Gastroesophageal sphincter (tissue), 4 donors: ENCODE measurements at regions not wholly inside any gene's neighbourhood (a gene's known extent, or its start where the extent isn't known, plus 50 kb on each side); places are given as distances from the start of the nearest gene placed in this dataset.

Experiments
- ATAC-seq: fragments of 150-250 bp; one replicate; pipeline ENCODE4 v1.9.1; 2016; ENCODE audit warnings: mild to moderate bottlenecking, moderate library complexity
- H3K27ac ChIP-seq, 4 donors: fragments of 200-600 bp; sonication (generic) in 3 of 4; 1 replicate in 3 of 4; 2 replicates in 1 of 4; pipeline ENCODE4 v1.5.1; 2016 to 2019
- H3K27me3 ChIP-seq: fragments of 200-600 bp; sonication (generic); one replicate; pipeline ENCODE4 v1.5.1; 2019
- H3K36me3 ChIP-seq, 2 donors: fragments of 200-600 bp; sonication (generic); one replicate each; pipeline ENCODE4 v1.5.1; 2019; ENCODE audit warnings: control low read depth in 1 of 2
- H3K4me1 ChIP-seq, 3 donors: fragments of 200-600 bp; sonication (generic); 1 replicate in 2 of 3; 2 replicates in 1 of 3; pipeline ENCODE4 v1.5.1; 2016 to 2019; ENCODE audit warnings: control low read depth in 2 of 3
- H3K4me3 ChIP-seq, 2 donors: fragments of 200-600 bp; sonication (generic); one replicate each; pipeline ENCODE4 v1.5.1; 2019; ENCODE audit warnings: mild to moderate bottlenecking in 1 of 2, moderate library complexity in 1 of 2
- H3K9me3 ChIP-seq, 3 donors: fragments of 200-600 bp; sonication (generic); one replicate each; pipeline ENCODE4 v1.5.1; 2017 to 2019; ENCODE audit warnings: control low read depth in 2 of 3
- EP300 ChIP-seq: sonication (generic); formaldehyde crosslinking; IDR thresholded peaks from one replicate; pipeline ENCODE4 v1.6.1; 2017; ENCODE audit warnings: antibody characterized with exemption, mild to moderate bottlenecking
- POLR2A ChIP-seq, 2 donors: fragments of 450-650 bp; IDR thresholded peaks; one replicate each; pipeline ENCODE4 v1.6.1; 2017; ENCODE audit warnings: antibody characterized with exemption in 2 of 2, mild to moderate bottlenecking in 2 of 2, moderate library complexity in 1 of 2
- POLR2AphosphoS5 ChIP-seq: sonication (generic); formaldehyde crosslinking; IDR thresholded peaks from one replicate; pipeline ENCODE4 v1.6.1; 2017; ENCODE audit warnings: antibody characterized with exemption
- WGBS, 2 donors: methylation state at CpG; one replicate each; pipeline ENCODE4 v1.1.5; 2018; ENCODE audit warnings: low coverage in 1 of 2; 5-methylcytosine and 5-hydroxymethylcytosine counted together
- TF ChIP-seq, protein P1 (sequence below), 4 experiments: fragments of 200-600 bp in 2 of 4; fragments of 450-650 bp in 2 of 4; sonication (generic) in 1 of 4; IDR thresholded peaks; one replicate each; pipeline ENCODE4 v1.5.1; 2017 to 2019; ENCODE audit warnings: antibody characterized with exemption in 4 of 4, mild to moderate bottlenecking in 2 of 4, moderate library complexity in 2 of 4

DNA sequence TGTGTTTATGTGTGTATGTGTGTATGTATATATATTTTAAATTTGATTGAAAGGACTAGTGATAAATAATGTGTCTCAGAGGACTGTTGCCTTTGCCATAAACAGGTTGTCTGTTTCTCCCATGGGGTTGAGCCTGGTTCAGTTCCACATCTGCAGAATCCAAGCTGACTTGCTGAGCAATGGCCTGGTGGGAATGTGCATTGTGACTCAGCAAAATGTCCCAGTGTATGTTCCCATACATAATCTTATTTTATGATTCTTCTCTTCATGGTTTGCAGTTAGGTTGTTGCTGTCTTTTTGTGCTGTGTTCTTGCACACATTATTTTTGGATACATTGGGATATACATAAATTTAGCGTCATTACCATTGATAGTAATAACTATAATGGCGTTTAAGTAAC lies 115.6 kb upstream of the SLC24A3 start:
- ATAC-seq, result no peak
- Histone ChIP-seq H3K4me1 (no peaks in the 10 kb centered on the region), H3K36me3 (no peaks in the 10 kb centered on the region), H3K9me3 (no peaks in the 10 kb centered on the region), H3K4me3 (no peak overlapping the region), H3K27me3 (no peaks in the 10 kb centered on the region), H3K27ac (no peak overlapping the region)
- 88% methylated on average over 2 of the region's 2 CpGs; no CpG with 5 or more reads in 1 of the 2 donors for WGBS, 2 donors
- TF ChIP-seq EP300, result no peak
- no peak for TF ChIP-seq POLR2AphosphoS5
- TF ChIP-seq, protein P1, sequence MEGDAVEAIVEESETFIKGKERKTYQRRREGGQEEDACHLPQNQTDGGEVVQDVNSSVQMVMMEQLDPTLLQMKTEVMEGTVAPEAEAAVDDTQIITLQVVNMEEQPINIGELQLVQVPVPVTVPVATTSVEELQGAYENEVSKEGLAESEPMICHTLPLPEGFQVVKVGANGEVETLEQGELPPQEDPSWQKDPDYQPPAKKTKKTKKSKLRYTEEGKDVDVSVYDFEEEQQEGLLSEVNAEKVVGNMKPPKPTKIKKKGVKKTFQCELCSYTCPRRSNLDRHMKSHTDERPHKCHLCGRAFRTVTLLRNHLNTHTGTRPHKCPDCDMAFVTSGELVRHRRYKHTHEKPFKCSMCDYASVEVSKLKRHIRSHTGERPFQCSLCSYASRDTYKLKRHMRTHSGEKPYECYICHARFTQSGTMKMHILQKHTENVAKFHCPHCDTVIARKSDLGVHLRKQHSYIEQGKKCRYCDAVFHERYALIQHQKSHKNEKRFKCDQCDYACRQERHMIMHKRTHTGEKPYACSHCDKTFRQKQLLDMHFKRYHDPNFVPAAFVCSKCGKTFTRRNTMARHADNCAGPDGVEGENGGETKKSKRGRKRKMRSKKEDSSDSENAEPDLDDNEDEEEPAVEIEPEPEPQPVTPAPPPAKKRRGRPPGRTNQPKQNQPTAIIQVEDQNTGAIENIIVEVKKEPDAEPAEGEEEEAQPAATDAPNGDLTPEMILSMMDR (IDR thresholded peaks at IDR 0.05), result no peak
- TF ChIP-seq POLR2A (IDR thresholded peaks at IDR 0.05), result no peak

DNA sequence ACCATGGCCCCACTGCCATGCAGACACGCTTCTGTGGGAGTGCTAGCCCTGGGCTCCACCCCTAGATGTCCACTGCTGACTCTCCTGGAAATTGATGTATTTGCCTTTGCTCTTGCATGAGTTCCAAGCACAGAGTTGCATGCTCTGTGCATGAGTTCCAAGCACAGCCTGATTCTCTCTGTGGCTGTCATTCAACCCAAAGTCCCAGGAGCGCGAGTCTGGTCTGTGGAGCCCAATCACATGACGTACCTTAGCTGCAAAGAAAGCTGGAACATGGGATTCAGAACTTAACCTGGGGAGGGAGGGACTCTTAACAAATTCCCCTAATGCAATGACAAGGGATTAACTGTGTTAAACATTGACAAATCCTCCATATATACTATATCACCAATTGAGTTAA lies 114.3 kb upstream of the SLC24A3 start:
- Histone ChIP-seq H3K36me3 (no peaks in the 10 kb centered on the region), H3K4me1 (no peaks in the 10 kb centered on the region), H3K27ac (no peak overlapping the region), H3K4me3 (no peak overlapping the region), H3K9me3 (no peaks in the 10 kb centered on the region), H3K27me3 (no peaks in the 10 kb centered on the region)
- WGBS, 2 donors, result 80% methylated on average over 2 of the region's 4 CpGs; no CpG with 5 or more reads in 1 of the 2 donors
- no peak for TF ChIP-seq EP300
- TF ChIP-seq, protein P1 (IDR thresholded peaks at IDR 0.05), result no peak
- no peak for TF ChIP-seq POLR2A (IDR thresholded peaks at IDR 0.05)
- TF ChIP-seq POLR2AphosphoS5, result no peak
- no peak for ATAC-seq

DNA sequence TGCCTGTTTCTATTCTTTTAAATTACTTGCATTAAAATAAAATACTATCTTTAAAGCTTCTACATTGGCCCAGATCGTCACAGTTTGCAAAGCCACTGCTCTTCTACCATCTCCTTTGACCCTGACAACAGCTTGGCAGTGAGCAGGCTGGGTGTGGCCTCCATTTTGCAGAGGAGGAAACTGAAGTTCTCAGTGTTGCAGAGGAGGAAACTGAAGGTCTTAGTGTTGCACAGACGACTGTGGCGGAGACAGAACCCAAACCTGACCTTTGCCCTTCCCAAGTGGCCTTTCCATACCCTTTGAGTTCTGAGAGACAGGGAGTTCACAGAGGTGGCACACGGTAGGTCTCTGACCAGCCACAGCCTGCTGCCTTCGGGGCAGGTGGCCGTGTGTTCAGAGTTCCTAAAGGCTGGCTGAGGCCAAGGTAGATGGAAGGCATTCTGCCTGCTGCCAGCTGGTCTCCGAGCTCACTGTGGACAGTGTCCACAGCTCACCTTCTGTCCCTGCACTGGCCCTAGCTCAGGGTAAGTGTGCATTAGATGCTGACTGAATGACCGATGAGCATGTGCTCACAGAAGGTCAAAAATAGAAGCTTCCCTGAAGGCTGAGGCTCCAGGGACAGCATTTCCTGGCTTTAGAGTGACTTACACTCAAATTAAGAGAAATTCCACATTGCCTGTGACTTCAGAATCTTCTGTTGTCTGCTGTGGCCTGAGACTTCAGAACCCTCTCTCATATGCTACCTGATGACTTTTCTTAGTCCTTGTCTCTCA lies 113.5 kb upstream of the SLC24A3 start:
- 33 to 49% methylated on average over 1 to 4 of the region's 8 CpGs for WGBS, 2 donors
- no peaks in the 10 kb centered on the region for H3K27me3 ChIP-seq
- no peak overlapping the region for H3K27ac ChIP-seq
- ATAC-seq, result no peak
- H3K36me3 ChIP-seq, result no peaks in the 10 kb centered on the region
- H3K4me1 ChIP-seq, result no peaks in the 10 kb centered on the region
- no peaks in the 10 kb centered on the region for H3K9me3 ChIP-seq
- TF ChIP-seq, protein P1 (IDR thresholded peaks at IDR 0.05), result no peak
- TF ChIP-seq POLR2AphosphoS5 (no peak), EP300 (no peak), POLR2A (IDR thresholded peaks at IDR 0.05) (no peak)
- H3K4me3 ChIP-seq, result no peak overlapping the region

DNA sequence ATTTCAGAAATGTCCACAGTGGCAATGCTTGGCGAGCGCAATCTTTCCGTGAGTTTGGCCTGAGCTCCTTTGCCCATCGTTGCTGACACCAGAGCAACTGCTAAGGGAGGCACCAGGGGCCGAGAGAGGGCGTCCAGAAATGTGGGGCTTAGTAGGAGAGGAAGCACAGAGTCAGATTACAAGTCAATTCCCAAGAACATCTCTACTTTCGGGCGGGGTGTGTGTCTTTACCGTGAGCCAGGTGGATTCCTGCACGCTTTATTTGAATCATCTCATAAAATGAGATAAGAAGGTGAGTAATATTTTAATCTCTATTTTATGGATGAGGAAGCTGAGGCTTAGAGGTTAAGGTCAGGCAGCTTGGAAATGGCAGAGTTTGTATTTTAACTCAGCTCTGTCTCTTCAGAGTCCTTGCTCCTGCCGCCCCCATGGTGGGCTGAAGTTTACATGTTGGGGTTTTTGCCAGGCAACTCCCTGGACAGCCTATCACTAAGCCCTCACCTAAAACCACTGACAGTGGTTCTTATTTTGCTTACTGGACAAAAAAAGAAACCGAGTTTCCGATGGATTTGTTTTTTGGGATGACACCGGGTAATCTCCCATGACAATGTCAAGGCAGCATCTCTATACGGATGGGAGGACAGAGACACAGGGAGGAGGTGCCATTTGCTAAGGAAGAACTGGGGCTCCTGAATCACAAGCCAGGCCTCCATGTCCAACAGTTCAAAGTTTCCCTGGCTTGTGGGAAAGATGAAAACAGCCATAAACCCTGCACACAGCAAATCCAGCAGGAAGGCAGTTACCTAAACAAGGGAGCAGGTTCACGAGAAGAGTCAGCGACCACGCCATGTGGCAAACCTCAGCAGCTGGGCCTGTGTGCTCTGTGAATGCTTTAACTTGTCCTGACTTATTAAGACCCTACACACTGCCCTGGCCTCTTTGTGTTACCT lies 112.6 kb upstream of the SLC24A3 start:
- Histone ChIP-seq H3K9me3 (no peaks in the 10 kb centered on the region), H3K27me3 (no peaks in the 10 kb centered on the region), H3K27ac (no peak overlapping the region), H3K36me3 (no peaks in the 10 kb centered on the region), H3K4me1 (no peaks in the 10 kb centered on the region), H3K4me3 (no peak overlapping the region)
- 91 to 95% methylated on average over 4 to 13 of the region's 18 CpGs for WGBS, 2 donors
- TF ChIP-seq EP300, result no peak
- no peak for ATAC-seq

DNA sequence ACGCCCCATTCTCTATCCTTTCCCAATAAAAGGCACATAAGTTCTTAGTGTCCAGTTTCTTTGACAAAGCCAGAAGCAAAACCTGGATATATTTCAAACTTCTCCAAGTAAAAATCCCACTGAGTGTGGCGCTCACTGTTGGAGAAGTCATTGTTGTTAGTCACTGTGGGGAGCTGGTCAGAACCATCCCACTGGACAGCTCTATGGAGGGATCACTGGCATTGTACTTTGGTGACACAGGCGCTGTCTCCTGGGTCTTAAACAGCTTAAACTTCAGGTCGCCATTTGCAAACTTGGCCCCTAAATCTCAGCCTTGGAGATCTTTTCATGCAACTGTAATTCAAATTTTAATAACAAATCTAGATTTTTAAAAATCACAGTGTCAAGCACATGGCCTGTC lies 111.5 kb upstream of the SLC24A3 start:
- Histone ChIP-seq H3K27me3 (no peaks in the 10 kb centered on the region), H3K4me1 (no peaks in the 10 kb centered on the region), H3K36me3 (no peaks in the 10 kb centered on the region), H3K27ac (no peak overlapping the region), H3K4me3 (no peak overlapping the region), H3K9me3 (no peaks in the 10 kb centered on the region)
- TF ChIP-seq, protein P1 (IDR thresholded peaks at IDR 0.05), result no peak
- TF ChIP-seq POLR2AphosphoS5 (no peak), EP300 (no peak), POLR2A (IDR thresholded peaks at IDR 0.05) (no peak)
- ATAC-seq, result no peak
- 94 to 95% methylated on average over 3 to 4 of the region's 4 CpGs for WGBS, 2 donors
